H9 (cell line): ENCODE measurements at regions not wholly inside any gene's neighbourhood (a gene's known extent, or its start where the extent isn't known, plus 50 kb on each side); places are given as distances from the start of the nearest gene placed in this dataset.

Experiments used
- DNase-seq: peaks from one replicate; pipeline ENCODE4 v3.0.0-alpha.2; 2017
- H2AFZ ChIP-seq: one replicate; pipeline ENCODE4 v1.6.1; 2013; ENCODE audit warnings: mild to moderate bottlenecking, low read length, control low read depth, moderate library complexity
- H2AK5ac ChIP-seq: 2 replicates; pipeline ENCODE4 v1.6.1; 2013; ENCODE audit warnings: low read length, control low read depth, mixed read lengths; ENCODE audit not compliant: insufficient read length
- H2BK120ac ChIP-seq: one replicate; pipeline ENCODE4 v1.6.1; 2013; ENCODE audit warnings: low read depth, mild to moderate bottlenecking, low read length, control low read depth, inconsistent platforms; ENCODE audit not compliant: poor library complexity, severe bottlenecking
- H2BK12ac ChIP-seq: 2 replicates; pipeline ENCODE4 v1.6.1; 2013; ENCODE audit warnings: low read length, control low read depth, mixed read lengths, low read depth; ENCODE audit not compliant: insufficient read length
- H2BK15ac ChIP-seq: 2 replicates; pipeline ENCODE4 v1.6.1; 2013; ENCODE audit warnings: low read depth, low read length, control low read depth
- H2BK20ac ChIP-seq: one replicate; pipeline ENCODE4 v1.6.1; 2013; ENCODE audit warnings: low read depth, mild to moderate bottlenecking, low read length, control low read depth, inconsistent platforms; ENCODE audit not compliant: poor library complexity, severe bottlenecking
- H2BK5ac ChIP-seq: 2 replicates; pipeline ENCODE4 v1.6.1; 2013; ENCODE audit warnings: low read length, control low read depth, mixed read lengths; ENCODE audit not compliant: insufficient read length
- H3K14ac ChIP-seq: 2 replicates; pipeline ENCODE4 v1.6.1; 2013; ENCODE audit warnings: low read length, control low read depth; ENCODE audit not compliant: insufficient read depth
- H3K18ac ChIP-seq: 2 replicates; pipeline ENCODE4 v1.6.1; 2013; ENCODE audit warnings: low read depth, mild to moderate bottlenecking, mixed read lengths, low read length, control low read depth; ENCODE audit not compliant: insufficient read length
- H3K23ac ChIP-seq: 2 replicates; pipeline ENCODE4 v1.6.1; 2013; ENCODE audit warnings: low read length, control low read depth, mixed read lengths, low read depth; ENCODE audit not compliant: insufficient read length
- H3K23me2 ChIP-seq: 2 replicates; pipeline ENCODE4 v1.6.1; 2013; ENCODE audit warnings: low read depth, mild to moderate bottlenecking, mixed read lengths, low read length, control low read depth; ENCODE audit not compliant: insufficient read length, poor library complexity, severe bottlenecking
- H3K27ac ChIP-seq: 2 replicates; pipeline ENCODE4 v1.5.1; 2013; ENCODE audit warnings: low read length, control low read depth, mixed read lengths, low read depth; ENCODE audit not compliant: insufficient read length
- H3K27me3 ChIP-seq: 2 replicates; pipeline ENCODE4 v1.6.1; 2013; ENCODE audit warnings: low read length, control low read depth, inconsistent platforms; ENCODE audit not compliant: insufficient read depth
- H3K4ac ChIP-seq: 2 replicates; pipeline ENCODE4 v1.6.1; 2013; ENCODE audit warnings: low read depth, mild to moderate bottlenecking, control low read depth, inconsistent platforms, low read length, moderate library complexity
- H3K4me1 ChIP-seq: 2 replicates; pipeline ENCODE4 v1.6.1; 2013; ENCODE audit warnings: low read length, control low read depth, inconsistent platforms; ENCODE audit not compliant: insufficient read depth
- H3K4me2 ChIP-seq: 2 replicates; pipeline ENCODE4 v1.6.1; 2013; ENCODE audit warnings: low read length, control low read depth, mixed read lengths; ENCODE audit not compliant: insufficient read length, insufficient read depth
- H3K56ac ChIP-seq: 2 replicates; pipeline ENCODE4 v1.6.1; 2013; ENCODE audit warnings: low read depth, mild to moderate bottlenecking, mixed read lengths, low read length, control low read depth; ENCODE audit not compliant: insufficient read length
- H3K79me1 ChIP-seq: 2 replicates; pipeline ENCODE4 v1.6.1; 2013; ENCODE audit warnings: low read depth, mild to moderate bottlenecking, moderate library complexity, low read length, control low read depth, inconsistent platforms; ENCODE audit not compliant: insufficient read depth, poor library complexity, severe bottlenecking
- H3K79me2 ChIP-seq: 2 replicates; pipeline ENCODE4 v1.6.1; 2013; ENCODE audit warnings: low read length, control low read depth, inconsistent platforms; ENCODE audit not compliant: insufficient read depth
- H3K9ac ChIP-seq: 2 replicates; pipeline ENCODE4 v1.6.1; 2013; ENCODE audit warnings: low read length, control low read depth, mixed read lengths; ENCODE audit not compliant: insufficient read length; ENCODE audit errors: extremely low read depth
- H3K9me3 ChIP-seq: one replicate; pipeline ENCODE4 v1.6.1; 2013; ENCODE audit warnings: low read depth, low read length, inconsistent platforms; ENCODE audit not compliant: control insufficient read depth
- H3T11ph ChIP-seq: one replicate; pipeline ENCODE4 v1.6.1; 2013; ENCODE audit warnings: mild to moderate bottlenecking, low read length, control low read depth, inconsistent platforms
- H4K20me1 ChIP-seq: one replicate; pipeline ENCODE4 v1.6.1; 2013; ENCODE audit not compliant: control insufficient read depth, insufficient read length, insufficient read depth
- H4K5ac ChIP-seq: 2 replicates; pipeline ENCODE4 v1.6.1; 2013; ENCODE audit warnings: low read depth, mild to moderate bottlenecking, mixed read lengths, low read length, control low read depth; ENCODE audit not compliant: insufficient read length
- H4K8ac ChIP-seq: replicated peaks from 2 replicates; pipeline ENCODE4 v1.6.1; 2013; ENCODE audit warnings: low read length, control low read depth, mixed read lengths, low read depth; ENCODE audit not compliant: insufficient read length
- H4K91ac ChIP-seq: 2 replicates; pipeline ENCODE4 v1.6.1; 2013; ENCODE audit warnings: low read depth, mild to moderate bottlenecking, moderate library complexity, mixed read lengths, low read length, control low read depth; ENCODE audit not compliant: insufficient read length
- H3K27ac Mint-ChIP-seq, 3 experiments: 2 replicates in 2 of 3; 3 replicates in 1 of 3; pipeline ENCODE4 v1.8.0; 2020 to 2021; ENCODE audit warnings: mixed read lengths in 3 of 3, mild to moderate bottlenecking in 1 of 3, moderate library complexity in 1 of 3
- H3K27me3 Mint-ChIP-seq: 2 replicates; pipeline ENCODE4 v1.8.0; 2021; ENCODE audit warnings: low read depth, mild to moderate bottlenecking, moderate library complexity, mixed read lengths
- H3K36me3 Mint-ChIP-seq, 3 experiments: 2 replicates in 2 of 3; 3 replicates in 1 of 3; pipeline ENCODE4 v1.8.0; 2020 to 2021; ENCODE audit warnings: low read depth in 3 of 3, mixed read lengths in 3 of 3; ENCODE audit not compliant: insufficient read depth in 1 of 3
- H3K4me1 Mint-ChIP-seq, 2 experiments: 2 replicates each; pipeline ENCODE4 v1.8.0; 2020; ENCODE audit warnings: mixed read lengths in 2 of 2
- H3K4me3 Mint-ChIP-seq, 2 experiments: 2 replicates in 1 of 2; 3 replicates in 1 of 2; pipeline ENCODE4 v1.8.0; 2020 to 2021; ENCODE audit warnings: mild to moderate bottlenecking in 2 of 2, mixed read lengths in 2 of 2, moderate library complexity in 1 of 2
- H3K9me3 Mint-ChIP-seq, 2 experiments: 2 replicates in 1 of 2; 3 replicates in 1 of 2; pipeline ENCODE4 v1.8.0; 2020; ENCODE audit warnings: mild to moderate bottlenecking in 2 of 2, mixed read lengths in 2 of 2, moderate library complexity in 1 of 2
- CTCF ChIP-seq: fragments of 200-600 bp; sonication (generic); conservative IDR thresholded peaks from 3 replicates; pipeline ENCODE4 v1.8.0; 2021; ENCODE audit warnings: antibody characterized with exemption, mild to moderate bottlenecking
- WGBS: extraction: QIAGEN DNeasy Blood & Tissue Kit; methylation state at CpG from one replicate; pipeline ENCODE4 v1.1.7; 2013; ENCODE audit warnings: missing lambda C conversion rate, low lambda C conversion rate, mixed read lengths; ENCODE audit not compliant: insufficient read length; ENCODE audit errors: extremely low coverage; 5-methylcytosine and 5-hydroxymethylcytosine counted together

DNA sequence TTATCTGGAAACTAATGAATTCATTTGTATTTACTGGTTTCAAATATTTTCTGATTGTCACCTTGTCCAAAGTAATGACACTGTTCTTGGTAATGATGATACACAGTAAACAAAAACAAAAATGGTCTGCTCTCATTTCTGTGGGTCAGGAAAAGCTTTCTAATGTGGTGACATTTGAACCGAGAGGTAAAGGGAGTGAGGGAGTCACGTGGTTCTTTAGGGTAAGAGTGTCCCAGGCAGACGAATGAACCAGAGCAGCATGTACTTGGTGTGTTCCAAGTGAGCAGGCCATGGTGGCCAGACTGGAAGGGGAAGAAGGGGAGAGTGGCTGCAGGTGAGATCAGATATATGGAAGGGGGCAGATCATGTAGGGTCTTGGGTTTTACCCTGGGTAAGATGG is 247.0 kb upstream of the SLC30A5 start:
- Histone ChIP-seq H4K20me1 (no peaks in the 10 kb centered on the region), H3K27me3 (no peaks in the 10 kb centered on the region), H3K4me1 (peaks cover 3% of the 10 kb centered on the region; the same call in 1 of the 2 replicates), H2BK20ac (no peak overlapping the region), H3K56ac (no peak overlapping the region), H3K9ac (no peak overlapping the region), H4K91ac (no peak overlapping the region), H4K5ac (no peak overlapping the region), H3K79me2 (no peaks in the 10 kb centered on the region), H3K23me2 (no peaks in the 10 kb centered on the region), H3K27ac (no peak overlapping the region), H3T11ph (no peak overlapping the region), H2AK5ac (no peak overlapping the region), H3K79me1 (no peaks in the 10 kb centered on the region), H2BK120ac (no peak overlapping the region), H3K4ac (no peak overlapping the region), H2BK5ac (no peak overlapping the region), H3K4me2 (no peak overlapping the region), H4K8ac (no peak overlapping the region), H3K23ac (no peak overlapping the region), H3K9me3 (no peaks in the 10 kb centered on the region), H3K18ac (no peak overlapping the region), H2BK12ac (no peak overlapping the region), H2AFZ (no peak overlapping the region), H2BK15ac (no peak overlapping the region), H3K14ac (no peak overlapping the region)
- WGBS, result no CpG with 5 or more reads among the region's 3 CpGs
- Mint-ChIP-seq H3K36me3 (no peaks in the 10 kb centered on the region), H3K27ac (peak overlapping the region in 1 of 3 experiments; percentile 0; a peak in 1 of 7 replicates), H3K4me1 (peaks cover 11 to 12% of the 10 kb centered on the region in 2 experiments), H3K4me3 (no peak overlapping the region), H3K27me3 (no peaks in the 10 kb centered on the region), H3K9me3 (no peaks in the 10 kb centered on the region)
- TF ChIP-seq CTCF, result no peak
- no peak for DNase-seq
